Left hindlimb (tissue), 1 donor: ENCODE measurements at regions not wholly inside any gene's neighbourhood (a gene's known extent, or its start where the extent isn't known, plus 50 kb on each side); places are given as distances from the start of the nearest gene placed in this dataset.

Source experiments
- DNase-seq: peaks from one replicate; pipeline ENCODE4 v3.0.0-alpha.2; 2018

DNA sequence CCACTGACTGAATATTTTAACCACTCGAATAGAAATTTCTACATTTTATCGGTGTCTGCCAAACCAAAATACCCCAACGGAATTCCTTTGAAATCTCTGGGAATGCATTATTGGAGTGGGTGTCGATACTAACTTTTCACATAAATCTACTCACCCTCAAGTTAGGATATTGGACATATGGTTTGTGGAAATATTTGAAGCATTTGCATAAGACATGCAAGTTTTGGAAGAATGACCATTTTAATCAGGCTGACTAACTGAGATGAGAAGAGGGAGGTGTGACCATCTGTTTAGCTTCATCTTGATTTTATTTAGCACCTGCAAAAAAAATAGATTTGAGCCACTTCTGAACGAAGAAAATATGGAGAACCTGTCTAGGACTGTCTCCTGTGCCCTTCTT, 61.2 kb downstream of the KLF6 start:
- DNase-seq: no peak

DNA sequence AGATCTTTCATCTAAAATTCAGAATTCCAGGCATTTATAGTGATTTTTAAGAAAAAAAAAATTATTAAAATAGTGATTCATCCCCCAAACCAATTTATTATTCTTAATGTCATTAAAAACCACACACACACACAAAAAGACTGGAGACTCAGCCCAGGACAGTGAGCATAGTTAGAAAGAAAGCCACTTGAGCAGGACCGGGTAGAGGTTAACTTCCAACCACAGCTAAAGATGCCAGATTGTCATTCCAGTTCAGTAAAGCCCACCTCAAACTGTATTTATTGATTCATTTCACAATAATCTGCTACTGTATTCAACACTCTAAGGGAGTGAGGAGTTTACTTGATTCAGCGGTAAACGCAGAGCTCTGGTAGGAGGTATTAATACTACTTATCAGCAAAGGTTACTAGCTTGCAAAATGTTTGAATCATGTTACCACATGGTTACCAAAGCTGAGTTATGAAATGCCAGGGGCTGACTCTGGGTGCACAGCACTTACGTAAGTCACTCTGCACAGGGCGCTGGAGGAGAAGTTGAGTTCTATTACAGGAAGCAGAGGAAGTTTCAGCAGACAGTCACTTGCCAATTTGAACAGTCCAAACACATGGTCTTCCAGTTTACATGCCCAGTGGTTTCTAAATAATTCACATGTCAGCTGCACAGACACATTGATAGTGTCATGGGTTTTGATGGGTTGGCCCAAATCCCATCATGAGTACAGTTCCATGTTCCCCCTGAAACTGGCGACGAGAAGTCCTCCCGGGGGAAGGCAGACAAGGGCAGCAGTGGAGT, 64.6 kb downstream of the KLF6 start:
- no peak for DNase-seq

- no peak for DNase-seq
Measured at GRCh38 chr10:3719024-3719843, 65.8 kb downstream of the KLF6 start.

DNA sequence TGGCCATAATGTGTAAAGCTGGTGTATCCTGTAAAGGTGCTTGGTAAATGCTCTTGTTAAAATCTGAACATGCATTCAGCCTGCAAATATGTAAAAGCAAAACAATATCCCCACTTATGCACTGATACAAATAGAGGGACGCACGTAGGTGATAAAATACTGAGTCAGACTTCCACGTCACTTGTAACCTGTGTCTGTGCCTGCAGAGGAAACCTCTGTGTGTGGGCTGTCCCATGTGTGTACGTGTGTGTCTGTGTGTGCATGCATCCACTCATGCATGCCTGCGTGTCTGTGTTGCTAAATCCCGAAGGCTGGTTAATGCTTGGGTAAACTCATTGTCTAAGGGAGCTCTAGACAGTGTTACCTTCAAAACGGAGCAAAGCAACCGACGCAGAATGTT, 68.9 kb downstream of the KLF6 start:
- DNase-seq: no peak

- no peak for DNase-seq
Measured at GRCh38 chr10:3714967-3715366, 70.0 kb downstream of the KLF6 start.

GRCh38 chr10:3714531-3714930, 70.5 kb downstream of the KLF6 start:
- DNase-seq: no peak

GRCh38 chr10:3712707-3713106, 72.3 kb downstream of the KLF6 start:
- DNase-seq: no peak

- no peak for DNase-seq
Measured at GRCh38 chr10:3711918-3712317, 73.1 kb downstream of the KLF6 start.

DNA sequence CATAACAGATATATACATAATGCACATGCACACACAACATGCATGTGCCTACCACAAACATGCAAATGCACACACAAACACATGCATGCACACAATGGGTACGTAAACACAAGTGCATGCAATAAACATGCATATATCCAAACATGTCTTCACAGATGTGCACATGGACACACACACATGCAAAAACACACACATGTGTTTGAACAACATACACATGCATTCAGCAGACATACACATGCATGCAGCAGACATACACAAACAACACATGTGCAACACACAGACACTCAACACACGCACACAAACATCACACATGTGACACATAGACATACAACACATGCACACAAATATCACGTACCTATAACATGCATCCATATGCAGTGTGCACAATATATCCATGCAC, 74.2 kb downstream of the KLF6 start:
- no peak for DNase-seq

DNA sequence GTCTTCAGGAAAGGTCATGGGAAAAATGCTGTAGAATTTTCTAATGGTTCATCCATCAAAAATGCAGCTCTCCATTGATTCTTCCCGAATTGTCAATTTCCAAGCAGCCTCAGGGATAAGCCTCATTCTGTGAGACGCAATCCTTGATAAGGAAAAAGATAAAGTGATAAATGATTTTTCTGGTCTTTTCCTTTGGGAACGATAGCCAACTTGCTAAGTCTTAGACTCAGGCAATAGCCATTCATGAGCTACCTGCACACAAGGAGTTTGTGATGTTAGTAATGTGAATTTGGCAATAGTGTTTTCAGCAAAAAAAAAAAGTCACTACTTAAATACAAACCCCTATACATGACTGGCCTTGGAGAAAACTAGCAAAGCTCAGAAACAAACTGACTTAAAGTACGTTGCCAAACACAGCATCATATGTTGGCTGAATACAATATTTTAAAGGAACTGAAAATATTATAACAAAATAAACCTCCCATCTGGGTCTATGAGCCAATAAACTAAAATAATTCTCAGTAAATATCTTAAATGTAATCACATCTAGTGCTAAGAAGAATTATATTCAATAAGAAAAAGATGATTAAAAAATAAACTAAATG, 75.5 kb downstream of the KLF6 start:
- DNase-seq: no peak

- DNase-seq: no peak
Measured at GRCh38 chr10:3708852-3709251, 76.2 kb downstream of the KLF6 start.

- DNase-seq: no peak
Measured at GRCh38 chr10:3704565-3705325, 80.3 kb downstream of the KLF6 start.

DNA sequence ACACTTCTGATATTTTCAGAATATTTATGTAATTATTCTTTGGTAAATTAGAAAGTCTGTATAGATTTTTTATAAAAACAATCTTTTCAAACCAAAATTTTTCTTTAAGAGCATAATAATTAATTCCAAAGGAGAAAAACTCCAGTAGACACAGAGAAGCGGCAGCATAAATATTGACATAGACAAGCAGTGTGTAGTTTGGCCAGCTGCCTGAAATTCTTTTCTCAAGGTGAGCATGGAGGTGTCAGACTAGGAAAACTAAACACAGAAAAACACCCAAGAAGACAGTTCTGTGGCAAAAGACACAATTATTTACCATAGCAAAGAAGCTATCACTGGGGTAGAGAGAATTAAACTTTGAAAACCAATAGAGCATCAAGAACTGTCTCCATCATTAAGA, 82.4 kb downstream of the KLF6 start:
- no peak for DNase-seq

DNA sequence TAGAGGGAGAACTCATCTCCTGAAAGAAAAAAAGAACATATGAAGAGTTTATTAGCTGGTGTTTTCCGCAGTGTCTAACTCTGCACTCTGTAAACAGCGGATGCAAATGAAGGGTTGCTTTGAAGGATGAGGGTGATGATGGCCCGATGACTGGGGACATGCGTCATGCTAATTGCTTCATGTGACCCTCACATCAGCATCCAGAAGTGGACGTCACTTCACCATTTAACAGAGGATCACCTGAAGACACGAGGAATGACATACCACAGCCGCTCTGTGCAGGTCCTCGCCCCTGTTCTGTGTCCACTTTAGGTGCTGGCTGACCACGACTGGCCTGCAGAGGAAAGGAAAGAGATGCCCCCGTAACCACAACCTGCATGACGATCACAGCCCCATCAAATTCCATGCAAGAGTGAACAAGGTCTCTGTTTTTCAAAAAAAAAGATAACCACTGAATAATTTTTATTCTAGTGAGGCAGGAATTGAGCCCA, 82.9 kb downstream of the KLF6 start:
- no peak for DNase-seq

GRCh38 chr10:3701491-3701890, 83.5 kb downstream of the KLF6 start:
- no peak for DNase-seq

DNA sequence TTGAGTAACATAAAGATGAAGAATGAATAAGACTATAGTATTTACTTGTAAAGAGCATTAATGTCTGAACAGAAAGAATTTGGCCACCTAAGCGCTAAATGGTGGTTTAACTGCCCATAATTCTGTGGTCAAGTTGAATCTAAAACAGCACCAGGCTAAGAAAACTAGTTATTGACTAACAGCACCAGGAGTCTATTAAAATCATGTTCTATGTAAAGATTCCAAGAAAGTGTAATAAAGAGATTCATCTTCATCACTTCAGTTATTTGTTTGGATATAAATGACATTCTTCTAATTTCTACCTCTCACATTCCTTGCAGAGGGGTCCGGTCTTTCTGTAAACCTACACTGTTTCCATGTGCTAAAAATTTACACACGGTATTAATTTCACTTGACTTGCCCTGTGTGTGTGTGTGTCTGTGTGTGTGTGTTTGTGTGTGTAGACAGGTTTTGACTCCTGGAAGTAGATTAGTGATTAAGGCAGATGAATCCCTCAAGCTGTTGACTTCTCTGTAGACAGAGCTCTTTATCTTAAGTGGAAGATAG, 84.4 kb downstream of the KLF6 start:
- no peak for DNase-seq

DNA sequence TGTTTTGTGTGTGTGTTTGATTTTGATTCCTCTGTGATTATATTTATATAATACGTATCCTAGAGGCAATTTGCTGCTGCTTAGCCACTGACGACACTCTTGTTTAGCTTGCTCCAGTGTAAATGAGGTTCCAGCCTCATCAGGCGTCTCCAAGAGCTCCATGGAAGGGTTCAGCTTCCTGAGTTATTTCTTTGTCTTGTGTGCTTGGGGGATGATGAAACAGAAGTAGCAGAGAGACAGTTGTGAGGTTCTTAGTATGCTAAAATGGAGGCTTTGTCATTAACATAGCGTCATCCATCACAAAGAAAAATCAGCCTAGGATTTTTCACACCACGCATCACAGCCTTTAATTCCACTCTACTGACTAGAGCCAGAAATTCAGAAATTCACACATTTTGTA, 85.1 kb downstream of the KLF6 start:
- no peak for DNase-seq

GRCh38 chr10:3698312-3698711, 86.7 kb downstream of the KLF6 start:
- no peak for DNase-seq

- DNase-seq: no peak
Measured at GRCh38 chr10:3693698-3694080, 91.3 kb downstream of the KLF6 start.

GRCh38 chr10:3693022-3693697, 91.8 kb downstream of the KLF6 start:
- no peak for DNase-seq

- DNase-seq: no peak
Measured at GRCh38 chr10:3692387-3692999, 92.5 kb downstream of the KLF6 start.

- no peak for DNase-seq
Measured at GRCh38 chr10:3691482-3691881, 93.5 kb downstream of the KLF6 start.
